GM12874 (cell line): ENCODE measurements at regions not wholly inside any gene's neighbourhood (a gene's known extent, or its start where the extent isn't known, plus 50 kb on each side); places are given as distances from the start of the nearest gene placed in this dataset.

Experiments
- CTCF ChIP-seq: IDR thresholded peaks from 2 replicates; pipeline ENCODE4 v1.5.1; 2011; ENCODE audit warnings: low read depth, mild to moderate bottlenecking, control low read depth, low read length, moderate library complexity; ENCODE audit not compliant: insufficient read depth

- TF ChIP-seq CTCF = no peak
These were observed 462.8 kb upstream of the SLC8A1 start for GRCh38 chr2:40914666-40915065.

DNA sequence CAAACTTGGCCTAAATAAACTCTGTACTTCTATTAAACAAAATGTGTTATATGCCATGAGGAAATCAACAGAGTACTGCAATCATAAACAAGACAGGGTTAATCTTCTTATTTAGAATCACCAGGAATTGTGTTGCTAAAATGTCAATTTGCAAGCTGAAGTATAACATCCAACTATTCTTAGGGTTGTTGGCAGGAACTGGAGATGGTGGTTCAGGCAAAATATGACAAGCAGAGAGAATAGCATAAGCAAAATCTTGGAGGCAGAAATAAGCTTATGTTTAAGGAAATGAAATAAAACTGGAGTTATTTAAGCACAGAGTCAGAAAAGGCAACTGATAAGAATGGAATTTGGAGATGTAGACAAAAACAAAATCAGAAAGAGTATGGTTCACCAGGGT is 463.8 kb upstream of the SLC8A1 start:
- TF ChIP-seq CTCF = no peak

- no peak for TF ChIP-seq CTCF
These were observed 483.5 kb upstream of the SLC8A1 start for GRCh38 chr2:40935349-40935748.

DNA sequence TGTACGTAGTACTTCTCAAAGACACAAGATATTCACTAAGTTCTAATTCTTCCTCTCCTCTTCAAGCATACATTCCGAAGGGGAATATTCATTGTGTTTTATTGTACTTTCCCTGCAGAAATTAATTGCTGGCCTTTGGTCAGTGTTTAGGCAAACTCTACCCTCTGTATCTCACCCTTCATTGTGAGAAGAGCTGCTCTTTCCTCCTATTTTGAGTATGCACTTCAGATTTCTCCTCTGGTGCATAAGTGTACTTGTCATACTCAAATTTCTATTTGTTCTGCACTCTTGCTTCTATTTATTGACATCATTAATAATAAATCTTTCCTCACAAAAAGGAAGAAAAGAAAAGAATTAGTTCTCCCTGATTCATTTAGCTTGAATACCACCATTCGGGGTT is 485.4 kb upstream of the SLC8A1 start:
- TF ChIP-seq CTCF = no peak

DNA sequence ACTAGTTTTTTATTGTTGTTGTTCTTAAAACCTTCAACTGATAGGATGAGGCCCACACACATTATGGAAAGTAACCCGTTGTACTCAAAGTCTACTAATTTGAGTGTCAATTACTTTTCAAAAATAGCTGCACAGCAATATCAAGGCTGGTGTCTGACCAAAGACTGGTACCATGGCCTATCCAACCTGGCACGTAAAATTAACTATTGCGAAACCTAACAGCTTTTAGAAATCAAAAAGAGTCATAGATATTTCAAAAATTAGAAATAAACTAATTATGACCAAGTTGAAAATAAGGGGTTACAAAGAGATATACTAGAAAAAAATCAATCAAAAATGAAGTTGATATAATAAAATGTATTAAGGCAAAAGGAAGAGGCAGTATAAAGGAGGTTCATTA is 501.5 kb upstream of the SLC8A1 start:
- no peak for TF ChIP-seq CTCF

DNA sequence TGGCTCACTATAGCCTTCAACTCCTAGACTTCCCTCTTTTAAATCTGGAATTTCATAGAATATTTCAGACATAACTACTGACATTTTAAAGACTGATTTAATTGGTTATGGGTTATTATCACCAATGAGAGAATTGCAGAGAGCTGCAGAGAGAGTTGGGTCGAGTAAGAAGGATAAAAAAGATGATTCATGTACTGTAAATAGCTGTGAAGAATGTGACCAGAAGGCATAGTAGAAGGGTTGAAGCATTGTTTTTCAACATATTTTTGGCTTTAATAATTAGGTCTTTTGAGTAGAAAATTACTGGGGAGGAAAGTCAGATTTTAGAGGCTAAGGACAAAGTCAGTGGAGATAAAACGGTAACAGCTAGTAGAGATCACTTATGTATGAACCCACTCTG is 503.2 kb upstream of the SLC8A1 start:
- no peak for TF ChIP-seq CTCF

- TF ChIP-seq CTCF = no peak
These were observed 503.7 kb upstream of the SLC8A1 start for GRCh38 chr2:40955635-40956034.

- no peak for TF ChIP-seq CTCF
These were observed 505.6 kb upstream of the SLC8A1 start for GRCh38 chr2:40957508-40957907.
